Fibroblast of mammary gland (primary cell): ENCODE measurements at regions not wholly inside any gene's neighbourhood (a gene's known extent, or its start where the extent isn't known, plus 50 kb on each side); places are given as distances from the start of the nearest gene placed in this dataset.

ENCODE experiments used
- DNase-seq: peaks from one replicate; pipeline ENCODE4 v3.0.0-alpha.2; 2010; ENCODE audit warnings: low read depth
- H3K4me3 ChIP-seq: 2 replicates; pipeline ENCODE4 v1.5.1; 2011; ENCODE audit warnings: low read depth, mild to moderate bottlenecking, low read length, moderate library complexity; ENCODE audit not compliant: control insufficient read depth
- TF ChIP-seq, protein P1 (sequence below): conservative IDR thresholded peaks from 2 replicates; pipeline ENCODE4 v1.5.1; 2011; ENCODE audit warnings: low read depth, low read length, inconsistent platforms; ENCODE audit not compliant: control insufficient read depth, insufficient read depth

GRCh38 chr5:31048282-31049270, 144.9 kb upstream of the CDH6 start:
- TF ChIP-seq, protein P1, sequence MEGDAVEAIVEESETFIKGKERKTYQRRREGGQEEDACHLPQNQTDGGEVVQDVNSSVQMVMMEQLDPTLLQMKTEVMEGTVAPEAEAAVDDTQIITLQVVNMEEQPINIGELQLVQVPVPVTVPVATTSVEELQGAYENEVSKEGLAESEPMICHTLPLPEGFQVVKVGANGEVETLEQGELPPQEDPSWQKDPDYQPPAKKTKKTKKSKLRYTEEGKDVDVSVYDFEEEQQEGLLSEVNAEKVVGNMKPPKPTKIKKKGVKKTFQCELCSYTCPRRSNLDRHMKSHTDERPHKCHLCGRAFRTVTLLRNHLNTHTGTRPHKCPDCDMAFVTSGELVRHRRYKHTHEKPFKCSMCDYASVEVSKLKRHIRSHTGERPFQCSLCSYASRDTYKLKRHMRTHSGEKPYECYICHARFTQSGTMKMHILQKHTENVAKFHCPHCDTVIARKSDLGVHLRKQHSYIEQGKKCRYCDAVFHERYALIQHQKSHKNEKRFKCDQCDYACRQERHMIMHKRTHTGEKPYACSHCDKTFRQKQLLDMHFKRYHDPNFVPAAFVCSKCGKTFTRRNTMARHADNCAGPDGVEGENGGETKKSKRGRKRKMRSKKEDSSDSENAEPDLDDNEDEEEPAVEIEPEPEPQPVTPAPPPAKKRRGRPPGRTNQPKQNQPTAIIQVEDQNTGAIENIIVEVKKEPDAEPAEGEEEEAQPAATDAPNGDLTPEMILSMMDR: no peak
- no peak overlapping the region for H3K4me3 ChIP-seq
- DNase-seq: no peak

- DNase-seq: no peak
- H3K4me3 ChIP-seq: no peak overlapping the region
- TF ChIP-seq, protein P1: no peak
Observed at GRCh38 chr5:31047621-31048020, 145.9 kb upstream of the CDH6 start.

GRCh38 chr5:31047007-31047406, 146.5 kb upstream of the CDH6 start:
- TF ChIP-seq, protein P1: no peak
- DNase-seq: no peak
- H3K4me3 ChIP-seq: no peak overlapping the region

DNA sequence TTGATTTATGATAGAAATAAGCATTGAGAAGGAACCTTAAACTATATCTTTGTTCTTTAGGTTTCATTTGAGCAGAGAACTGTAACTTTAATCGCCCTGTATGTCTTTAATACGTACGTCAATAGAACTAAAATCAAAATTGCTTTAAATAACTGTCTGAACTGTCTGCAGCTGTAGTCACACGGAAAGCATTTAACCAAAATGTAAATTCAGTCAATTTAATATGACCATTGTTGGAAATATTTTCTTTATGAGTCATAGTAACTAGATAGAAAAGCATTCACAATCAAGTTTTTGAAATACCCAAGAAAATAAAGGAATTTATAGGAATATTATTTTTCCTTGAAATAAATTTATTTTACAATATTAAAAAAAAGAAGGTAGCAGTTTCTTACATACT, 157.1 kb upstream of the CDH6 start:
- no peak overlapping the region for H3K4me3 ChIP-seq
- TF ChIP-seq, protein P1: no peak
- DNase-seq: no peak

DNA sequence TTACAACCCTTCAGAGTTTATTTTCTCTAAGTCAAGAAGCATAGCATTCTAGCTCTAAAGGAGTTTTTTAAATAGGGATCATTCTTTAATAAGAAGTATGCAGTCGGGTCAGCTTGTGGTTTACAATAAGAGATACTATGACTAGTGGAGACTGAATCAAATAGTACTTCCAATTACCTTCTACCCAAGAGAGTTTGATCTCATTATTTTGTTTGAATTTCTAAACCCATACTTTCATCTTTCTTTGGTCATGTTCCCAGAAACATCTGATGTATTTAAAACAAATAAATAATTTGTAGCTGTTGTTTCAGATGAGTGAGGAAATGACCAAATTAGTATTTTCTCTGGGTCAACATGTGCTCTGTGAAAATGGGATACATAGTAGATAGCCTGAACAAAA, 160.2 kb upstream of the CDH6 start:
- H3K4me3 ChIP-seq: no peak overlapping the region
- DNase-seq: no peak
- TF ChIP-seq, protein P1: no peak

DNA sequence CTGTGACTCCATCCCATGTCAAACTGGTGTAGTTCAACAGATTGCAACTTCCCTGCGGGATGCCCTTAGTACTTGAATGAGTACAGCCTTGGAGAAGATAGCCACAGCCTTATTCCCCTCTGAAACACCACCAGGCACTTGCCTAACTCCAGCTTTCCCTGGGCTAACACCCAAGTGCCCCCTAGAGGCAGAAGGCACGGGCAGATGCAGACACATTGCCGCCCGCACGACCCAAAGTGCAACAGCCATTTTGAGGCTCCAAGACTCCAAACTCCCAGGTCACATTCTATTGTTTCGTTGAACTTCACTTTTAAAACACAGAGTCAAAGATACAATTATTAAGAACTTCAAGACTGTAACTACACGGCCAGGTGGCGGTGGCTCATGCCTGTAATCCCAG, 163.6 kb upstream of the CDH6 start:
- DNase-seq: no peak
- H3K4me3 ChIP-seq: no peak overlapping the region
- TF ChIP-seq, protein P1: no peak
